Gastroesophageal sphincter (tissue), 4 donors: ENCODE measurements at regions not wholly inside any gene's neighbourhood (a gene's known extent, or its start where the extent isn't known, plus 50 kb on each side); places are given as distances from the start of the nearest gene placed in this dataset.

Experiments used
- ATAC-seq: fragments of 150-250 bp; one replicate; pipeline ENCODE4 v1.9.1; 2016; ENCODE audit warnings: mild to moderate bottlenecking, moderate library complexity
- H3K27ac ChIP-seq, 4 donors: fragments of 200-600 bp; sonication (generic) in 3 of 4; 1 replicate in 3 of 4; 2 replicates in 1 of 4; pipeline ENCODE4 v1.5.1; 2016 to 2019
- H3K27me3 ChIP-seq: fragments of 200-600 bp; sonication (generic); one replicate; pipeline ENCODE4 v1.5.1; 2019
- H3K36me3 ChIP-seq, 2 donors: fragments of 200-600 bp; sonication (generic); one replicate each; pipeline ENCODE4 v1.5.1; 2019; ENCODE audit warnings: control low read depth in 1 of 2
- H3K4me1 ChIP-seq, 3 donors: fragments of 200-600 bp; sonication (generic); 1 replicate in 2 of 3; 2 replicates in 1 of 3; pipeline ENCODE4 v1.5.1; 2016 to 2019; ENCODE audit warnings: control low read depth in 2 of 3
- H3K4me3 ChIP-seq, 2 donors: fragments of 200-600 bp; sonication (generic); one replicate each; pipeline ENCODE4 v1.5.1; 2019; ENCODE audit warnings: mild to moderate bottlenecking in 1 of 2, moderate library complexity in 1 of 2
- H3K9me3 ChIP-seq, 3 donors: fragments of 200-600 bp; sonication (generic); one replicate each; pipeline ENCODE4 v1.5.1; 2017 to 2019; ENCODE audit warnings: control low read depth in 2 of 3
- CTCF ChIP-seq, 4 experiments: fragments of 200-600 bp in 2 of 4; fragments of 450-650 bp in 2 of 4; sonication (generic) in 1 of 4; IDR thresholded peaks; one replicate each; pipeline ENCODE4 v1.5.1; 2017 to 2019; ENCODE audit warnings: antibody characterized with exemption in 4 of 4, mild to moderate bottlenecking in 2 of 4, moderate library complexity in 2 of 4
- EP300 ChIP-seq: sonication (generic); formaldehyde crosslinking; IDR thresholded peaks from one replicate; pipeline ENCODE4 v1.6.1; 2017; ENCODE audit warnings: antibody characterized with exemption, mild to moderate bottlenecking
- POLR2A ChIP-seq, 2 donors: fragments of 450-650 bp; IDR thresholded peaks; one replicate each; pipeline ENCODE4 v1.6.1; 2017; ENCODE audit warnings: antibody characterized with exemption in 2 of 2, mild to moderate bottlenecking in 2 of 2, moderate library complexity in 1 of 2
- POLR2AphosphoS5 ChIP-seq: sonication (generic); formaldehyde crosslinking; IDR thresholded peaks from one replicate; pipeline ENCODE4 v1.6.1; 2017; ENCODE audit warnings: antibody characterized with exemption
- WGBS, 2 donors: methylation state at CpG; one replicate each; pipeline ENCODE4 v1.1.5; 2018; ENCODE audit warnings: low coverage in 1 of 2; 5-methylcytosine and 5-hydroxymethylcytosine counted together

GRCh38 chr2:60119778-60120177 is 433.7 kb downstream of the BCL11A start:
- Histone ChIP-seq H3K4me1 (no peaks in the 10 kb centered on the region), H3K27ac (no peak overlapping the region), H3K36me3 (no peaks in the 10 kb centered on the region), H3K27me3 (no peaks in the 10 kb centered on the region), H3K4me3 (no peak overlapping the region), H3K9me3 (peaks cover 0 to 11% (median 0%) of the 10 kb centered on the region in 3 donors)
- no peak for ATAC-seq
- TF ChIP-seq EP300, result no peak
- TF ChIP-seq POLR2A (IDR thresholded peaks at IDR 0.05), result no peak
- no peak for TF ChIP-seq CTCF (IDR thresholded peaks at IDR 0.05)
- no peak for TF ChIP-seq POLR2AphosphoS5
- WGBS, 2 donors, result 55 to 75% methylated on average over 2 of the region's 2 CpGs

- peaks cover 0 to 11% (median 0%) of the 10 kb centered on the region in 3 donors for H3K9me3 ChIP-seq
Observed at GRCh38 chr2:60118917-60119316, 434.5 kb downstream of the BCL11A start.

GRCh38 chr2:60118061-60118460 is 435.4 kb downstream of the BCL11A start:
- H3K27me3 ChIP-seq, result no peaks in the 10 kb centered on the region
- WGBS, 2 donors, result 50 to 67% methylated on average over 1 of the region's 1 CpG
- H3K36me3 ChIP-seq, result no peaks in the 10 kb centered on the region
- no peak overlapping the region for H3K4me3 ChIP-seq
- H3K4me1 ChIP-seq, result no peaks in the 10 kb centered on the region
- H3K27ac ChIP-seq, result no peak overlapping the region
- H3K9me3 ChIP-seq, result peaks cover 0 to 11% (median 0%) of the 10 kb centered on the region in 3 donors
- ATAC-seq, result no peak
- TF ChIP-seq EP300 (no peak), CTCF (IDR thresholded peaks at IDR 0.05) (no peak)

More at GRCh38 chr2:60118917-60119316, 434.5 kb downstream of the BCL11A start:
- ATAC-seq, result no peak
- Histone ChIP-seq H3K27me3 (no peaks in the 10 kb centered on the region), H3K36me3 (no peaks in the 10 kb centered on the region), H3K4me1 (no peaks in the 10 kb centered on the region), H3K4me3 (no peak overlapping the region), H3K27ac (no peak overlapping the region)
- TF ChIP-seq POLR2A (IDR thresholded peaks at IDR 0.05), result no peak
- WGBS, 2 donors, result 100% methylated on average over 1 of the region's 1 CpG

GRCh38 chr2:60116161-60116875 is 437.1 kb downstream of the BCL11A start:
- TF ChIP-seq POLR2AphosphoS5 (no peak), CTCF (IDR thresholded peaks at IDR 0.05) (no peak), POLR2A (IDR thresholded peaks at IDR 0.05) (no peak), EP300 (no peak)
- ATAC-seq, result no peak
- H3K27me3 ChIP-seq, result no peaks in the 10 kb centered on the region
- peaks cover 0 to 11% (median 0%) of the 10 kb centered on the region in 3 donors for H3K9me3 ChIP-seq
- H3K4me3 ChIP-seq, result no peak overlapping the region
- 87 to 93% methylated on average over 4 to 6 of the region's 6 CpGs for whole genome bisulfite sequencing, 2 donors
- no peaks in the 10 kb centered on the region for H3K4me1 ChIP-seq
- H3K27ac ChIP-seq, result no peak overlapping the region
- H3K36me3 ChIP-seq, result no peaks in the 10 kb centered on the region

- no peak for ATAC-seq
- H3K9me3 ChIP-seq, result no peaks in the 10 kb centered on the region
- no peaks in the 10 kb centered on the region for H3K4me1 ChIP-seq
- no peaks in the 10 kb centered on the region for H3K36me3 ChIP-seq
- no peaks in the 10 kb centered on the region for H3K27me3 ChIP-seq
- H3K27ac ChIP-seq, result no peak overlapping the region
- TF ChIP-seq EP300 (no peak), POLR2A (IDR thresholded peaks at IDR 0.05) (no peak), POLR2AphosphoS5 (no peak), CTCF (IDR thresholded peaks at IDR 0.05) (no peak)
- no peak overlapping the region for H3K4me3 ChIP-seq
- WGBS, 2 donors, result 90 to 93% methylated on average over 1 of the region's 1 CpG
Observed at GRCh38 chr2:60109744-60110143, 443.7 kb downstream of the BCL11A start.
